ENCODE measurements at regions not wholly inside any gene's neighbourhood (a gene's known extent, or its start where the extent isn't known, plus 50 kb on each side); places are given as distances from the start of the nearest gene placed in this dataset.

- no peak for ATAC-seq
- Mint-ChIP-seq H3K36me3 (ENCODE audit: insufficient read depth) (peaks cover 9% of the 10 kb centered on the region), H3K27me3 (ENCODE audit: low read depth) (no peaks in the 10 kb centered on the region), H3K4me3 (no peak overlapping the region), H3K4me1 (ENCODE audit: low read depth) (peaks cover 6% of the 10 kb centered on the region), H3K9me3 (peaks cover 5% of the 10 kb centered on the region)
- DNase-seq: no peak
These were observed 129.8 kb downstream of the BUB3 start for GRCh38 chr10:123284022-123284421.

DNA sequence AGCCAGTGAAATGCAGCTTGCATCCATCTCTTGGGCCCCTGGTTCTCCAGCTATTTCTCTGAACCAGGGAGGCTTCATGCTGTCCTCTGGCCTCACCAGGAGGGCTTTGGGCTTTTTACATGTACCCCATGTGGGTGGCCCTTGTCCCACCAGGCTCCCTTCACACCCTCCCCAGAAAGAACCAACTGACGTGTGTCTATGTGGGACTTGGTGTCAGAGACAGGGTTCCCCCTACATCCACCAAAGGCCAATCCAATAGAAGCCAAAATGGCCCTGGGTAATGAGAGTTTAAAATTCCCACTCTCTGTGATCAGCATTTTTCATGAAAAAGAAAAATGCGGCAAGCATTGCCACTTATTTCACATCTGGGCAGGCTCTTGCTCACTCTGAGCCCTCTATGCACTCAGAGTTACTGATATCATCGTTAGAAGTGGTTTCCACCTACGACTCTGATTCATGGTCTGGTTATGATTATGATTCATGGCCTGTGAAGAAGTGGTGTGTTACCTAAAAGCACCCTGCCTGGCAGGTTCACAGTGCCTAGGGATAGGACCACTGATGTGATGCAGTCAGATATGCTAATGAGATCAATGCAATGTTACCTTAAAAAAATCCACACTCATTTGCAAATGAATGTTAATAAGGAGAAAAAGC is 133.5 kb downstream of the BUB3 start:
- peak; percentile 99 for ATAC-seq
- Mint-ChIP-seq H3K27me3 (ENCODE audit: low read depth) (no peaks in the 10 kb centered on the region), H3K36me3 (ENCODE audit: insufficient read depth) (peaks cover 10% of the 10 kb centered on the region), H3K4me3 (no peak overlapping the region), H3K9me3 (peaks cover 14% of the 10 kb centered on the region), H3K4me1 (ENCODE audit: low read depth) (peaks cover 6% of the 10 kb centered on the region)
- DNase-seq: no peak

DNA sequence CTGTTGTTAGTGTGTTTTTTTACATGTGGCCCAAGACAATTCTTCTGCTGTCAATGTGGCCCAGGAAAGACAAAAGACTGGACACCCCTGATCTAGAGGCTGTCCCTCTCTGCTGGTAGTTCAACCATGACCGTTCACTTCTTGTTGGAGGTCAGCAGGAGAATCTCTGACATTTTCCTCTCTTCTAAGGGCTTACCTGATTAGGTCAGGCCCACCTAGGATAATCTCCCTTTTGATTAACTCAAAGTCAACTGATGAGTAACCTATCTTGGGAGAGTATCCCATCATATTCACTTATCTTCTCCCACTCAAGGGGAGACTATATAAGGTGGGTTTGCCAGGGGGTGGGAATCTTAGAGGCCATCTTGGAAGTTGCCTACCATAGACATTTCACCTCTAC is 135.2 kb downstream of the BUB3 start:
- Mint-ChIP-seq H3K36me3 (ENCODE audit: insufficient read depth) (peaks cover 10% of the 10 kb centered on the region), H3K4me1 (ENCODE audit: low read depth) (peaks cover 6% of the 10 kb centered on the region), H3K27me3 (ENCODE audit: low read depth) (no peaks in the 10 kb centered on the region), H3K9me3 (peaks cover 14% of the 10 kb centered on the region), H3K4me3 (no peak overlapping the region)
- ATAC-seq (no peak), DNase-seq (no peak)

GRCh38 chr10:123294109-123294508 is 139.9 kb downstream of the BUB3 start:
- ATAC-seq (no peak), DNase-seq (no peak)
- H3K4me3 Mint-ChIP-seq: no peak overlapping the region
- no peaks in the 10 kb centered on the region for H3K27me3 Mint-ChIP-seq (ENCODE audit: low read depth)
- H3K36me3 Mint-ChIP-seq (ENCODE audit: insufficient read depth): peaks cover 2% of the 10 kb centered on the region
- peaks cover 9% of the 10 kb centered on the region for H3K9me3 Mint-ChIP-seq
- H3K4me1 Mint-ChIP-seq (ENCODE audit: low read depth): no peaks in the 10 kb centered on the region

GRCh38 chr10:123294886-123295285 is 140.7 kb downstream of the BUB3 start:
- DNase-seq: no peak
- Mint-ChIP-seq H3K36me3 (ENCODE audit: insufficient read depth) (peaks cover 1% of the 10 kb centered on the region), H3K4me1 (ENCODE audit: low read depth) (no peaks in the 10 kb centered on the region), H3K27me3 (ENCODE audit: low read depth) (no peaks in the 10 kb centered on the region), H3K4me3 (no peak overlapping the region), H3K9me3 (peaks cover 8% of the 10 kb centered on the region)
- no peak for ATAC-seq

- no peak for ATAC-seq
- H3K27me3 Mint-ChIP-seq (ENCODE audit: low read depth): no peaks in the 10 kb centered on the region
- no peaks in the 10 kb centered on the region for H3K4me1 Mint-ChIP-seq (ENCODE audit: low read depth)
- no peak overlapping the region for H3K4me3 Mint-ChIP-seq
- peaks cover under 1% of the 10 kb centered on the region for H3K9me3 Mint-ChIP-seq
- no peaks in the 10 kb centered on the region for H3K36me3 Mint-ChIP-seq (ENCODE audit: insufficient read depth)
- DNase-seq: no peak
These were observed 141.4 kb downstream of the BUB3 start for GRCh38 chr10:123295644-123296043.

GRCh38 chr10:123297175-123297574 is 143.0 kb downstream of the BUB3 start:
- DNase-seq (no peak), ATAC-seq (no peak)
- H3K4me1 Mint-ChIP-seq (ENCODE audit: low read depth): no peaks in the 10 kb centered on the region
- H3K4me3 Mint-ChIP-seq: no peak overlapping the region
- H3K27me3 Mint-ChIP-seq (ENCODE audit: low read depth): no peaks in the 10 kb centered on the region
- no peaks in the 10 kb centered on the region for H3K9me3 Mint-ChIP-seq
- no peaks in the 10 kb centered on the region for H3K36me3 Mint-ChIP-seq (ENCODE audit: insufficient read depth)

- Mint-ChIP-seq H3K27me3 (ENCODE audit: low read depth) (no peaks in the 10 kb centered on the region), H3K9me3 (no peaks in the 10 kb centered on the region), H3K4me3 (no peak overlapping the region), H3K4me1 (ENCODE audit: low read depth) (no peaks in the 10 kb centered on the region), H3K36me3 (ENCODE audit: insufficient read depth) (no peaks in the 10 kb centered on the region)
- ATAC-seq (no peak), DNase-seq (no peak)
These were observed 144.4 kb downstream of the BUB3 start for GRCh38 chr10:123298583-123298982.

DNA sequence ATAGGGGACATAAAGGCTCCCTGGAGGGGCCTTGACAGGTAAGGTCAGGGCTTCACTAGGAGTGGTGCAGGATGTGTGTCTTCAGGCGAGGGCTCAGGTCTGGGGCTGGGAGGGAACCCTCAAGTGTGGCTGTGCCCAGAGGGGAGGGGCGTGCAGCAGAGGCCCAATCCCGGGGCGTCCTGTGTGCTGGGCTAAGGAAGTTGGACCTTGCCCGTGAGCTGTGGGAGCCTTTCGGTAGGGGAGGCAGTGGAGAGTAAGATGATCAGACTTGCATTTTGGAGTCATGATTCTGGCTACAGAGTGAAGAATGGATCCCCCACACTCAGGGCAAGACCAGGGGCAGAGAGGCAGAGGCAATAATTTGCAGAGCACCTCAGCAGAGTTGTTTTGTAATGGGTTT is 145.4 kb downstream of the BUB3 start:
- DNase-seq (no peak), ATAC-seq (no peak)
- H3K4me1 Mint-ChIP-seq (ENCODE audit: low read depth): no peaks in the 10 kb centered on the region
- H3K9me3 Mint-ChIP-seq: no peaks in the 10 kb centered on the region
- no peaks in the 10 kb centered on the region for H3K36me3 Mint-ChIP-seq (ENCODE audit: insufficient read depth)
- H3K27me3 Mint-ChIP-seq (ENCODE audit: low read depth): no peaks in the 10 kb centered on the region
- H3K4me3 Mint-ChIP-seq: no peak overlapping the region

- no peaks in the 10 kb centered on the region for H3K9me3 Mint-ChIP-seq
- no peaks in the 10 kb centered on the region for H3K36me3 Mint-ChIP-seq (ENCODE audit: insufficient read depth)
- H3K4me1 Mint-ChIP-seq (ENCODE audit: low read depth): no peaks in the 10 kb centered on the region
- H3K4me3 Mint-ChIP-seq: no peak overlapping the region
- ATAC-seq: no peak
- H3K27me3 Mint-ChIP-seq (ENCODE audit: low read depth): no peaks in the 10 kb centered on the region
- no peak for DNase-seq
These were observed 147.1 kb downstream of the BUB3 start for GRCh38 chr10:123301077-123301857.

DNA sequence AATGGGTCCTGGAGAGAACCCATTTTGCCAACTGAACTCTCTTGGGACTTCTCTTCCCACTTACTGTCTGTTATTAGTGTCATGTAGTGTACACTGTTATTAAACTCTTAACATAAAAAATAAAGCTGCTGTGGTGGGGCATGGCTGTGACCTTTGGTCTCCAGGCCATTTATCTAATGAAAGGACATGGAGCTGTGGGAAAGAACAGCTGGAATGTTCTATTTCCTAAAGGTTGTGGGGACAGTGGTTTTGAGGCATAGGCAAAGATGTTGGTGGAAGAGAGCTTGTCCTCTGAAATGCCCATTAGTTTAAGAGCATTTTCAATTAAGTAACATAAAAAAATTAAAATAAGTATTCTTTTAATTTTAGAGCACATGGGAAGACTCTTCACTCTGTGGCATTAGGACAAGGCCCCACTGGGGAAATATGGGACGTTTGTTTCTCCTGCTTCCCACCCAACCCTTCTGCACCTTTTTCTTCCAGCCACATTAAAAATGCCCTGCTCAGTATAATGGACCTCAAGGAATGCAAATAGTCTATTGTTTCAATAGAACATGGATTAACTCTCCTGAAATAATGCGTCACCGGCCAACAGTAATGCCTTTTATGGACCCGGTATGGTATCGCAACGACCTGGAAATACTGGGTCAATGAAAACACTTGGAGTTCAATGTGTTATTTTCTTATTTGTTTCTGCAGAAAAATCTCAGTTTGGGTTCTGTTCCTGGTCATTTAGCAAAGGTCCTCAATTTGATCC is 149.6 kb downstream of the BUB3 start:
- no peak for ATAC-seq
- Mint-ChIP-seq H3K9me3 (no peaks in the 10 kb centered on the region), H3K4me1 (ENCODE audit: low read depth) (no peaks in the 10 kb centered on the region), H3K27me3 (ENCODE audit: low read depth) (no peaks in the 10 kb centered on the region), H3K4me3 (no peak overlapping the region), H3K36me3 (ENCODE audit: insufficient read depth) (no peaks in the 10 kb centered on the region)
- DNase-seq: no peak

- ATAC-seq (no peak), DNase-seq (no peak)
- no peaks in the 10 kb centered on the region for H3K4me1 Mint-ChIP-seq (ENCODE audit: low read depth)
- H3K9me3 Mint-ChIP-seq: no peaks in the 10 kb centered on the region
- H3K4me3 Mint-ChIP-seq: no peak overlapping the region
- H3K27me3 Mint-ChIP-seq (ENCODE audit: low read depth): no peaks in the 10 kb centered on the region
- H3K36me3 Mint-ChIP-seq (ENCODE audit: insufficient read depth): no peaks in the 10 kb centered on the region
These were observed 151.5 kb downstream of the BUB3 start for GRCh38 chr10:123305671-123306070.

- no peaks in the 10 kb centered on the region for H3K36me3 Mint-ChIP-seq (ENCODE audit: insufficient read depth)
- no peaks in the 10 kb centered on the region for H3K4me1 Mint-ChIP-seq (ENCODE audit: low read depth)
- H3K9me3 Mint-ChIP-seq: no peaks in the 10 kb centered on the region
- no peak for DNase-seq
- ATAC-seq: no peak
- H3K27me3 Mint-ChIP-seq (ENCODE audit: low read depth): no peaks in the 10 kb centered on the region
- no peak overlapping the region for H3K4me3 Mint-ChIP-seq
These were observed 152.1 kb downstream of the BUB3 start for GRCh38 chr10:123306290-123306689.

GRCh38 chr10:123309731-123310130 is 155.5 kb downstream of the BUB3 start:
- no peaks in the 10 kb centered on the region for H3K27me3 Mint-ChIP-seq (ENCODE audit: low read depth)
- DNase-seq: no peak
- H3K4me1 Mint-ChIP-seq (ENCODE audit: low read depth): no peaks in the 10 kb centered on the region
- H3K36me3 Mint-ChIP-seq (ENCODE audit: insufficient read depth): no peaks in the 10 kb centered on the region
- no peak overlapping the region for H3K4me3 Mint-ChIP-seq
- no peaks in the 10 kb centered on the region for H3K9me3 Mint-ChIP-seq
- ATAC-seq: no peak

DNA sequence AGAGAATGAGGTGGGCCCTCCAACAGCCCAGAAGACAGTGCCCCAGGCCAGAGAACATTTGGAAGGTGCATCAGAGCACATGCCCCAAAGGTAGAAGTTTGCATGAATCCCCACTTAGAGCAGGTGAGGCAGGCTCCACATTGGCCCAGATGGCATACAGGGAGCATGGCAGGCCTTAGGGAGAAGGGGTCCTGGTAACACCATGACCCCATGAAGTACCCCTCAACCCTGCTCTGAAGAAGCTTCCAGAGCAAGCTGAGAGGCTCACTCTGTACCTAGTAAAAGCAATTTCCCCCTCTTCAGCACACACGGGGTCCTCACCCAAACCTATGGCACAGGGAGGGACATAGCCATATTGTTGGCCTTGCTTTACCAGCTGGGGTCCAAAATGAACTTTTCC is 162.6 kb downstream of the BUB3 start:
- H3K4me1 Mint-ChIP-seq (ENCODE audit: low read depth): no peaks in the 10 kb centered on the region
- no peak for ATAC-seq
- no peak overlapping the region for H3K4me3 Mint-ChIP-seq
- H3K9me3 Mint-ChIP-seq: no peaks in the 10 kb centered on the region
- no peaks in the 10 kb centered on the region for H3K36me3 Mint-ChIP-seq (ENCODE audit: insufficient read depth)
- no peak for DNase-seq
- H3K27me3 Mint-ChIP-seq (ENCODE audit: low read depth): no peaks in the 10 kb centered on the region

All from activated T-cell treated with anti-CD3 and anti-CD28 coated beads, Interleukin-2, amount 50 U/mL, for 4 hours (primary cell).